Testis (tissue), 2 donors: ENCODE measurements at regions not wholly inside any gene's neighbourhood (a gene's known extent, or its start where the extent isn't known, plus 50 kb on each side); places are given as distances from the start of the nearest gene placed in this dataset.

ENCODE experiments used
- DNase-seq: peaks from one replicate; pipeline ENCODE4 v3.0.0-alpha.2; 2019
- H3K27ac ChIP-seq, 2 donors: fragments of 200-600 bp; sonication (generic); one replicate each; pipeline ENCODE4 v1.5.1; 2019
- H3K27me3 ChIP-seq: fragments of 200-600 bp; sonication (generic); one replicate; pipeline ENCODE4 v1.5.1; 2019
- H3K36me3 ChIP-seq: fragments of 200-600 bp; sonication (generic); one replicate; pipeline ENCODE4 v1.5.1; 2017; ENCODE audit warnings: low read depth; ENCODE audit errors: missing control alignments
- H3K4me1 ChIP-seq: fragments of 200-600 bp; sonication (generic); one replicate; pipeline ENCODE4 v1.5.1; 2019
- H3K4me3 ChIP-seq, 2 donors: fragments of 200-600 bp; sonication (generic); one replicate each; pipeline ENCODE4 v1.5.1; 2017 to 2019
- H3K9me3 ChIP-seq: fragments of 200-600 bp; sonication (generic); one replicate; pipeline ENCODE4 v1.5.1; 2017
- CTCF ChIP-seq, 3 experiments: fragments of 450-650 bp in 2 of 3; fragments of 200-600 bp in 1 of 3; sonication (generic) in 1 of 3; IDR thresholded peaks; one replicate each; pipeline ENCODE4 v1.5.1; 2016 to 2019; ENCODE audit warnings: antibody characterized with exemption in 3 of 3, mild to moderate bottlenecking in 2 of 3, moderate library complexity in 1 of 3
- POLR2A ChIP-seq: fragments of 450-650 bp; IDR thresholded peaks from one replicate; pipeline ENCODE4 v1.6.1; 2017; ENCODE audit warnings: antibody characterized with exemption, mild to moderate bottlenecking, moderate library complexity
- WGBS, 2 donors: methylation state at CpG; one replicate each; pipeline ENCODE4 v1.1.5; 2018; 5-methylcytosine and 5-hydroxymethylcytosine counted together
- intact Hi-C: fragments of 100-400 bp; cut with DNase I; formaldehyde crosslinking; loops from one replicate; pipeline ENCODE4 v1.15.1; 2023; ENCODE audit warnings: low total_unique reads

GRCh38 chr3:190222916-190223315 lies 99.3 kb downstream of the CLDN1 start:
- 88 to 100% methylated on average over 2 to 4 of the region's 4 CpGs for WGBS, 2 donors
- intact Hi-C loops, result loop anchor here (10.0 kb wide), 1 partner anchor 102 kb away; the partner anchor contains the start of gene CLDN1

GRCh38 chr3:190222360-190222759 lies 99.9 kb downstream of the CLDN1 start:
- TF ChIP-seq CTCF (IDR thresholded peaks at IDR 0.05), result no peak
- no peak for TF ChIP-seq POLR2A
- Histone ChIP-seq H3K4me1 (no peaks in the 10 kb centered on the region), H3K36me3 (no peaks in the 10 kb centered on the region), H3K27ac (no peak overlapping the region), H3K27me3 (no peaks in the 10 kb centered on the region), H3K9me3 (no peaks in the 10 kb centered on the region), H3K4me3 (no peak overlapping the region)
- DNase-seq, result no peak
- 97 to 100% methylated on average over 3 of the region's 3 CpGs for WGBS, 2 donors
- intact Hi-C loops, result loop anchor here (10.0 kb wide), 1 partner anchor 102 kb away; the partner anchor contains the start of gene CLDN1

More at GRCh38 chr3:190222916-190223315, 99.3 kb downstream of the CLDN1 start:
- no peaks in the 10 kb centered on the region for H3K4me1 ChIP-seq
- no peaks in the 10 kb centered on the region for H3K36me3 ChIP-seq
- H3K27me3 ChIP-seq, result no peaks in the 10 kb centered on the region
- no peak for DNase-seq
- TF ChIP-seq CTCF (IDR thresholded peaks at IDR 0.05), result no peak
- TF ChIP-seq POLR2A, result no peak
- no peak overlapping the region for H3K27ac ChIP-seq
- no peak overlapping the region for H3K4me3 ChIP-seq
- no peaks in the 10 kb centered on the region for H3K9me3 ChIP-seq

GRCh38 chr3:190220362-190220761 lies 99.7 kb upstream of the P3H2 start:
- Histone ChIP-seq H3K9me3 (no peaks in the 10 kb centered on the region), H3K27ac (no peak overlapping the region), H3K4me3 (no peak overlapping the region), H3K4me1 (no peaks in the 10 kb centered on the region), H3K27me3 (no peaks in the 10 kb centered on the region), H3K36me3 (no peaks in the 10 kb centered on the region)
- TF ChIP-seq CTCF (IDR thresholded peaks at IDR 0.05) (no peak), POLR2A (no peak)
- intact Hi-C loops, result loop anchor here (10.0 kb wide), 1 partner anchor 104 kb away; the partner anchor contains the start of gene CLDN1
- no peak for DNase-seq
- WGBS, 2 donors, result 90 to 94% methylated on average over 1 of the region's 1 CpG

- Histone ChIP-seq H3K36me3 (no peaks in the 10 kb centered on the region), H3K4me3 (no peak overlapping the region), H3K27me3 (no peaks in the 10 kb centered on the region), H3K9me3 (no peaks in the 10 kb centered on the region), H3K4me1 (no peaks in the 10 kb centered on the region), H3K27ac (no peak overlapping the region)
- intact Hi-C loops, result no loop called here
- WGBS, 2 donors, result 79 to 94% methylated on average over 3 of the region's 3 CpGs
- DNase-seq, result no peak
- TF ChIP-seq POLR2A (no peak), CTCF (IDR thresholded peaks at IDR 0.05) (no peak)
Measured at GRCh38 chr3:190217081-190217480, 96.4 kb upstream of the P3H2 start.

GRCh38 chr3:190213727-190214126 lies 93.0 kb upstream of the P3H2 start:
- DNase-seq, result no peak
- TF ChIP-seq CTCF (IDR thresholded peaks at IDR 0.05) (no peak), POLR2A (no peak)
- Histone ChIP-seq H3K4me1 (no peaks in the 10 kb centered on the region), H3K27me3 (no peaks in the 10 kb centered on the region), H3K9me3 (no peaks in the 10 kb centered on the region), H3K27ac (no peak overlapping the region), H3K4me3 (no peak overlapping the region), H3K36me3 (no peaks in the 10 kb centered on the region)
- intact Hi-C loops, result no loop called here
